COLO668 (cell line): ENCODE measurements at regions not wholly inside any gene's neighbourhood (a gene's known extent, or its start where the extent isn't known, plus 50 kb on each side); places are given as distances from the start of the nearest gene placed in this dataset.
"Not testable (repeated sequence)": the region's sequence is repeated elsewhere in the genome, so short reads cannot be mapped to it uniquely, and the experiment has no call there.

Source experiments
- DNase-seq: peaks from one replicate; lab custom pipeline; 2025; ENCODE audit not compliant: unreplicated experiment; lab: John Stamatoyannopoulos, UW

DNA sequence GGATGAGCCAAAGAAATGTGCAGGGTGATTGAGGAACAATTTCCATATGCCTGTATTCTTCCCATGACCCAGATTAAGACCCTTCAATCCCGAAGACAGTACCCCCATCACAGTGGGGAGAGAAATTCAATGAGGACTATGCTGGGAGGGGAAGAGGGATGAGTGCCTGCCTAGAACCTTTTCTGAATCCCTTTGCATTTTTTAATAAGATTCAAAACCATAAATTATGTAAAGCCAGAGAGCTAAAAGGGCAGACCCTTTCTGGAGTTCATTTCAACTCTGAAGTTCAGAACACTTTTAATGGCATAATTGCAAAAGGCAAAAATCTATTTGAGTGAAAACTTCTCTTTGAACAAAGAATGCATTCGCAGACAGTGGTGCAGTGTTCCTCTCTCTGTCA is 529.5 kb downstream of the NTRK3 start:
- DNase-seq: no peak

GRCh38 chr15:87724330-87724729 is 532.2 kb downstream of the NTRK3 start:
- DNase-seq: no peak

- peak; percentile 83 for DNase-seq
Observed at GRCh38 chr15:87722941-87723691, 533.4 kb downstream of the NTRK3 start.

DNA sequence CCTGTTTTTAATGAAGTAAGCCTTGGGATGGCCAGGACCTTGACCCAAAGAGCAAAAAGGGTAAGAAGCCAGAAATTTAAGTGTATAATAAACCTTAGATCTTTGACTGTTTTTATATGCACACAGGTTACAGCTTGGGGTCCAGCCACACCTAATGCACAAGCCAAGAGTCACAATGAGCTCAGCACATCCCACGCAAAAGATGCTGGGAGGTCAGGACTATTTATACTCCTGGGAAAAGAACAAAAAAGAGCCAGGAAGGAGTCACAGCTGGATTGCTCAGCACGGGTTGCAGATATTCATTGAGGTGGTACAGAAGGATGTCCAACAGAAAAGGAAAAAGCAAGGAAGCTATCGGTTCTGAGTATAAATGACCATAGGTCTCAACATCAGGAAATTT is 536.3 kb downstream of the NTRK3 start:
- no peak for DNase-seq

- DNase-seq: no peak
Observed at GRCh38 chr15:87716422-87716821, 540.1 kb downstream of the NTRK3 start.

DNA sequence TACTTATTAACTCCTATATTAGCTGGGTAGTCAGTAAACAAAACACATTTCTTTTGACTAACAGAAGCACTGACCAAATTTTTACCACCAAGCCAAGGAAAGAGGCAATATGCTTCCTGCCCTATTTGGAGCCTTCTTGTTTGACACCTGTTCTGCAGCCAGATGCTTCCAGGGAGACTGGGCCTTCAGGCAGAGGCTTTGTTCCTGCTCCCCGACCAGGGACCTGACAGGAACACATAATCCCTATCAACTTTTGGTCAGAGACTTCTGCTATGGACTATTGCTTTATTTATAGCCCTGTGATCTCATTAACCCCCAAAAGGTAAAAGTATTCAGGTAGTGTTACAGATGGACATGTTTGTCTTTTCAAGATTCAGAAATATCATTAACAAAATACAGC is 541.3 kb downstream of the NTRK3 start:
- no peak for DNase-seq

- DNase-seq: no peak
Observed at GRCh38 chr15:87713475-87713879, 543.1 kb downstream of the NTRK3 start.

- DNase-seq: no peak
Observed at GRCh38 chr15:87712211-87712610, 544.3 kb downstream of the NTRK3 start.

- DNase-seq: no peak
Observed at GRCh38 chr15:87711026-87711425, 545.5 kb downstream of the NTRK3 start.

DNA sequence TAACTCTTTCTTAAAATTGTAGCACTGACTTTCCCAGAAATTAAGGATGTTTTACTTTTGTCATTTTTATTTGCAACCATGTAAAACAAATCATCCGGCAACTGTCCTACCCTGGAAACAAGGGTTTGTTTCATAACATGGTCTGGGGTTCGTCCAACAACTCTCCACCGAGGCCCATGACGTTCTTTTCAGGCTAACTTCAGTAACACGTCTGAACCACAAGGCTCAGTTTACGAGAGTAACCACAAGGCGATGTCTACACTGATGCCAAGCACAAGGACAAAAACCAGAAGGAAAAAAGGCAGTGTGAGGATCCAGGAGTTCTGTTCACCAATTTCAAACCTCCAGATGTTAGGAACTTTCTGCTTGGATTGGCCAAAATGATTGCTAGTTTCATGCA is 546.1 kb downstream of the NTRK3 start:
- DNase-seq: no peak

GRCh38 chr15:87707566-87708130 is 548.9 kb downstream of the NTRK3 start:
- DNase-seq: no peak

GRCh38 chr15:87707071-87707470 is 549.5 kb downstream of the NTRK3 start:
- DNase-seq: no peak

DNA sequence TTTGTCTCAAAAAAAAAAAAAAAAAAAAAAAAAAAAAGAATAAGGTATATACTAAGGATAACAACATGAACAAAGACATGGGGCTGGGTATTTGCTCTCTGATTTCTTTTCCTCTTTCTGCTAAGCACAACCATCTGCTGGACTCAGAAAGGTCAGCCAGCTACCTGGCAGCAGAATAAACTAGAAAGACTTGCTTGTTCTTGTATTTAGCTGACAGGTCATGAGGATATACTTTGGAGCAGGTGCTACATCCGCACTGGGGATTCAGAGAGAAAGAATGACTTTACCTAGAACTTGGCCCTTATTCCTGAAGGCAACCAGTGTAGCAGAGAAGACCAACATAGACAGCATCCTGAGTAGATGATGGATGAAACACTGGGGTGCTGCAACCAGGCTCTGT is 550.5 kb downstream of the NTRK3 start:
- DNase-seq: no peak

- no peak for DNase-seq
Observed at GRCh38 chr15:87704276-87704675, 552.3 kb downstream of the NTRK3 start.

DNA sequence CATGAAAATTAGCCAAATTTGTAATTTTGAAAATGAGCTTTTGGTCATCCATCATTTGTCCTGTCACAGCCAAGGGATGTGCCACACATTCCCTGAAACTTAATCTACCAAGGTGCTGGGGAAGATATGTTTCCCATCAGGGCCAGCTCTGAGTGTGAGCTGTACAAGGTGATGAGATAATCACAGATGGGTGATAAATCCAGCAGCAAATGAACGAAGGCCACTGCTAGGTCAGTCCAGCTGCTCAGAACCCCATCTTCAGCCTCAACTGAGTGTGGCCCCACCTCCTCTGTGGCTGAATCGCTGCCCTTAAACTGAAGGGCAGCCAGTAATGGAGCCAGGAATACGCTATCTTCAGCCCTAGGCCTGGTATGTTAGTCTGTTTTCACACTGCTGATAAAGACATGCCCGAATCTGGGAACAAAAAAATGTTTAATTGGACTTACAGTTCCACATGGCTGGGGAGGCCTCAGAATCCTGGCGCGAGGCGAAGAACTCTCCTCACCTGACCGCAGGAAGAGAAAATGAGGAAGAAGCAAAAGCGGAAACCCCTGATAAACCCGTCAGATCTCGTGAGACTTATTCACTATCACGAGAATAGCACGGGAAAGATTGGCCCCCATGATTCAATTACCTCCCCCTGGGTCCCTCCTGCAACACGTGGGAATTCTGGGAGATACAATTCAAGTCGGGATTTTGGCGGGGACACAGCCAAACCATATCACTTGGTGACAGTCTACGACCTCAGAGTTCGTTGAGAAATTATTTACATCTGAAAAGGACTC is 553.0 kb downstream of the NTRK3 start:
- DNase-seq: no peak

DNA sequence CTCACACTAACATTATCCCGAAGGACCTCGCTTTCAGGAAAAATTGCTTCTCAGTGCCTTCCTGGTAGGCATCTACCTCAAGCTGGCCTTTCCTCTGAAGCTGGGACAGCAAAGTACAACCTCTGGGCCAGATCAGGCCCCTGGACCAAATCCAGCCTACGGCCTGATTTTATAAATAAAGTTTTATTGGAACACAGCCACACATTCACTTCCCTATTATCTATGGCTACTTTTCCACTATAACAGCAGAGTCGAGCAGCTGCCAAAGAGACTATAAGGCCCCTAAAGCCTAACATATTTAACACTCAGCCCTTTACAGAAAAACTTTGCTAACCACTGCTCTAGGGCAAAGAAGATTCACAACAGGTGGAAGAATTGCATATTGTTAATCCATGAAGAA is 554.3 kb downstream of the NTRK3 start:
- DNase-seq: no peak

DNA sequence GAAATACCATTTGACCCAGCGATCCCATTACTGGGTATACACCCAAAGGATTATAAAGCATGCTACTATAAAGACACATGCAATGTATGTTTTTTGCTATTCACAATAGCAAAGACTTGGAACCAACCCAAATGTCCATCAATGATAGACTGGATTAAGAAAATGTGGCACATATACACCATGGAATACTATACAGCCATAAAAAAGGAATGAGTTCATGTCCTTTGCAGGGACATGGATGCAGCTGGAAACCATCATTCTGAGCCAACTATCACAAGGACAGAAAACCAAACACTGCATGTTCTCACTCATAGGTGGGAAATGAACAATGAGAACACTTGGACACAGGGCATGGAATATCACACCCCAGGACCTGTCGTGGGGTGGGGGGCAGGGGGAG is 558.1 kb downstream of the NTRK3 start:
- not testable (repeated sequence) for DNase-seq

DNA sequence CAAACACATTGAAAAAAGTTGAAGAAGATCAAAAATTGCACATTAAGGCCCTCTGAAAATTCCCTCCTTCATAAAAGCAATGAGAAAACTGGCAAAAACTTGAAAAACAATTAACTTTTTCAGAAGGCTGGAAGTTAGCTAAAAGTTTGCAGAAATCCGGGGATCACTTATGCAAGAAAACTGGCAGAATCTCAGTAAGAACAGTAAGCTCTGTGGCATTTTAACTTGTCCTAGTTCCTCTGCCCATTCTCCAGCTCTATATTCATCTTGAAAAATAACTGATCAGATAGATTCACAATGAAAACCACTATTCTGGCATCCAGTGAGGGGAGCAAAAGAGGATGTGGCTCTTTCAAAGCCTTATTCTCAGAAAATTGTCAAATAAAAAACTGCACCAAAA is 566.8 kb downstream of the NTRK3 start:
- DNase-seq: no peak

- no peak for DNase-seq
Observed at GRCh38 chr15:87687523-87687870, 569.0 kb downstream of the NTRK3 start.

DNA sequence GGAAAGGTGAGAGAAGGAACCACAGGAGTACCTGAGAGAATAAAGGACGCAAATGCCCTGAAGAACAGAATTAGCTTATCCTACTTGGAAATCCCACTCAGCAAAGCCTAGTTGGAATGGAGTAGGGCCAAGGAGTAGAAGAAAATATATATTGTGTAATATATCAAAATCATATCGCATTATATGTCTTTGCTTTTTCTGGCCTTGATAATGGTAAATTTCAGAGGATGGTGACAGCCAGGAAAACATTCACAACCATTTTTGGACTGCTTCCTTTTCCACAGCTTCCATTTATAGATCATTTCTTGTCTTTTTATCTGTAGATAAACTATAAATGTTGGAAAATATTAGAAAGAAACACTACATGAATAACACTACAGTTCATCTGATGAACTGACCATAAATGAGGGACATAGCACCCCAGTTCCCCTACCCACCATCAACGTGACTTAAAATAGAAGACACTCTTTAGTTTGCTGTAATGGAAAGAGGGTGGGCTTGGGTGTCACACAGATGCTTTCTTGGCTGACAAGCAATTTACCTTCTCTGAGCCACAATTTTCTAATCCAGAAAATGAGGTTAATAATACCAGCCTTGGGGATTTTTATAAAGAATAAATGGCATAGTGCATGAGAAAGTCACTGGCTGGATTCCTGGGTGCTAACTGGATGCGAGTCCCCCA is 569.6 kb downstream of the NTRK3 start:
- no peak for DNase-seq

GRCh38 chr15:87686339-87686738 is 570.2 kb downstream of the NTRK3 start:
- DNase-seq: peak; percentile 28

- no peak for DNase-seq
Observed at GRCh38 chr15:87682527-87682926, 574.0 kb downstream of the NTRK3 start.
